SK-N-SH (cell line): ENCODE measurements at regions not wholly inside any gene's neighbourhood (a gene's known extent, or its start where the extent isn't known, plus 50 kb on each side); places are given as distances from the start of the nearest gene placed in this dataset.

ENCODE experiments used
- CTCF ChIP-seq: fragments of 200-600 bp; sonication (generic); IDR thresholded peaks from 2 replicates; pipeline ENCODE4 v1.6.1; 2017; ENCODE audit warnings: antibody characterized with exemption, mild to moderate bottlenecking, moderate library complexity
- ELF1 ChIP-seq: IDR thresholded peaks from 2 replicates; pipeline ENCODE4 v1.4.0; 2012
- EP300 ChIP-seq, 2 experiments: IDR thresholded peaks; 2 replicates each; pipeline versions ENCODE4 v1.4.0 to v1.6.1; 2012; ENCODE audit warnings: borderline replicate concordance in 1 of 2, low read depth in 1 of 2, low read length in 1 of 2
- EZH2phosphoT487 ChIP-seq: fragments of 200-600 bp; sonication (generic); IDR thresholded peaks from 2 replicates; pipeline ENCODE4 v1.6.1; 2017; ENCODE audit warnings: low read depth, mixed run types, mild to moderate bottlenecking, antibody characterized with exemption, moderate library complexity, borderline replicate concordance
- FOSL2 ChIP-seq: IDR thresholded peaks from 2 replicates; pipeline ENCODE4 v1.4.0; 2012; ENCODE audit warnings: low read depth, mild to moderate bottlenecking, moderate library complexity, borderline replicate concordance
- GABPA ChIP-seq: IDR thresholded peaks from 2 replicates; pipeline ENCODE4 v1.4.0; 2012; ENCODE audit warnings: low read depth, mild to moderate bottlenecking
- MEF2A ChIP-seq: IDR thresholded peaks from 2 replicates; pipeline ENCODE4 v1.4.0; 2012; ENCODE audit warnings: low read depth, borderline replicate concordance
- POLR2AphosphoS5 ChIP-seq: IDR thresholded peaks from 2 replicates; pipeline ENCODE4 v1.6.1; 2012; ENCODE audit warnings: low read depth, low read length
- REST ChIP-seq: IDR thresholded peaks from 2 replicates; pipeline ENCODE4 v1.6.1; 2012; ENCODE audit warnings: mild to moderate bottlenecking, low read depth, low read length, moderate library complexity
- RFX5 ChIP-seq: IDR thresholded peaks from 2 replicates; pipeline ENCODE4 v1.6.1; 2012; ENCODE audit warnings: mild to moderate bottlenecking, improper control_type of control experiment, low read length
- USF1 ChIP-seq: IDR thresholded peaks from 2 replicates; pipeline ENCODE4 v1.4.0; 2012; ENCODE audit warnings: low read depth, borderline replicate concordance
- ZBTB33 ChIP-seq: IDR thresholded peaks from 2 replicates; pipeline ENCODE4 v1.4.0; 2012; ENCODE audit warnings: low read depth, borderline replicate concordance

- TF ChIP-seq CTCF: no peak
- no peak for TF ChIP-seq RFX5
- no peak for TF ChIP-seq POLR2AphosphoS5
- TF ChIP-seq REST: no peak
- no peak for TF ChIP-seq ZBTB33
- TF ChIP-seq FOSL2: no peak
- TF ChIP-seq EP300 (IDR thresholded peaks at IDR 0.05; ENCODE audit: borderline replicate concordance in 1 of 2, low read depth in 1 of 2, low read length in 1 of 2): no peak
- no peak for TF ChIP-seq USF1
- no peak for TF ChIP-seq EZH2phosphoT487
- no peak for TF ChIP-seq ELF1
- TF ChIP-seq MEF2A: no peak
- TF ChIP-seq GABPA: no peak
Measured at GRCh38 chr13:100980171-100980570, 305.6 kb upstream of the TMTC4 start.
